Hematopoietic multipotent progenitor cell (in vitro differentiated cells): ENCODE measurements at regions not wholly inside any gene's neighbourhood (a gene's known extent, or its start where the extent isn't known, plus 50 kb on each side); places are given as distances from the start of the nearest gene placed in this dataset.
"Not testable (repeated sequence)": the region's sequence is repeated elsewhere in the genome, so short reads cannot be mapped to it uniquely, and the experiment has no call there.

Experiments
- DNase-seq, 3 donors: peaks; one replicate each; pipeline ENCODE4 v3.0.0-alpha.2; 2011 to 2015; ENCODE audit warnings: low read depth in 2 of 3, low spot score in 2 of 3

GRCh38 chr1:204777591-204777990 is 92.1 kb upstream of the LRRN2 start:
- no peak for DNase-seq

DNA sequence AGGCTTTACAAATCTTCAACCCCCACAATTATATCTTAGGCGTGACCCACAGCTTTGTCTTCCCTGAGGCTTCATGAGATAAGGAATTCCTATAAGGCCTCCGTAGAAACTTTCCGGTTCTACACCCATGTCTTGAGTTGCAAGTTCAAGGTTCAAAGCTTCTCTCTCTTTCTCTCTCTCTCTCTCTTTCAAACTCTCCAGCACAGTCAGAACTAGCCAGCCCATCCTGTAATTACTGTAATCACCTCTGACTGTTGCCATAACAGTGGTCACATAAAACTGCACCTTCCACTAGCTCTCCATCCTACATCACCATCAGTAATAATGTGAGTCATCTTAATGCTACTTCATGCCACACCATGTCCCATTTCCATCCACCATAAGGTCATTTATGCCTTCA is 90.0 kb upstream of the NFASC start:
- DNase-seq, result no peak

GRCh38 chr1:204782118-204782700 is 88.5 kb upstream of the NFASC start:
- DNase-seq, result no peak

DNA sequence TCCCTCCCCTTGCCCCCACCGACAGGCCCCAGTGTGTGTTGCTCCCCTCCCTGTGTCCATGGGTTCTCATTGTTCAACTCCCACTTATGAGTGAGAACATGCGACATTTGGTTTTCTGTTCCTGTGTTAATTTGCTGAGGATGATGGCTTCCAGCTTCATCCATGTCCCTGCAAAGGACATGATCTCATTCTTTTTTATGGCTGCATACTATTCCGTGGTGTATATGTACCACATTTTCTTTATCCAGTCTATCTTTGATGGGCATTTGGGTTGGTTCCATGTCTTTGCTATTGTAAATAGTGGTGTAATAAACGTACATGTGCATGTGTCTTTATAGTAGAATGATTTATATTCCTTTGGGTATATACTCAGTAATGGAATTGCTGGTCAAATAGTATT is 85.6 kb upstream of the NFASC start:
- DNase-seq, result not testable (repeated sequence)

- DNase-seq, result no peak
These were observed 82.2 kb upstream of the NFASC start for GRCh38 chr1:204788470-204788869.

GRCh38 chr1:204791453-204792353 is 79.0 kb upstream of the NFASC start:
- DNase-seq, result peak; percentile 54 to 84 (median 74)

DNA sequence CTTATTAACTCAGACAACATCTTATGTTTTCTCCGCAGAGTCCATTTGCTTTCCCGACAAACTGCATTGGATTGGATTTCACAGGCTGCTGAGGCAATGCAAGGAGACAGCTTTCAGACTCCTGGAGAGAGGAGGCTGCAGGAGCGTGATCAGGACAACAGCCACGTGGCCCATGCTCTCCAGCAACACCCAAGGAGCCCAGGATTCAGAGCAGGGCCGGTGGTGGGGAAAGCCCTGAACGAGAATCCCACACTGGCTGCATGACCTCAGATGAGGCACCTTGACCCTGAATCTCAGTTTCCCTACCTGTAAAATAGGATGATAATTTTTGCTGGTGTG is 78.3 kb upstream of the NFASC start:
- no peak for DNase-seq

GRCh38 chr1:204793259-204793914 is 77.3 kb upstream of the NFASC start:
- DNase-seq, result no peak

- not testable (repeated sequence) for DNase-seq
These were observed 73.8 kb upstream of the NFASC start for GRCh38 chr1:204796886-204797285.

DNA sequence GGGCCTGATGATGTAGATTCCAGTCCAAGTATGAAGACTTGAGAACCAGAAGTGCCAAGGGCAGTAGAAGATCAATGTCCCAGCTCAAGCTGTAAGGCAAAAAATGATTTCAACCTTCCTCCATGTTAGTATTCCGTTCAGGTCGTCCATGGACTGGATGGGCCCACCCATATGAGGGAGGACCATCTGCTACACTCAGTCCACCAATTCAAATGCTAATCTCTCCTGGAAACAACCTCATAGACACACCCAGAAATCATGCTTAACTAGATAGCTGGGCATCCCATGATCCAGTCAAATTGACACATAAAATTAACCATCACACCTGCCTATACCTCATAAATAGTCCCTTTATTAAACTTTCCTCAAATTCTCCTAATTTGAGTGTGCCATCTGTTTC is 73.3 kb upstream of the NFASC start:
- DNase-seq, result no peak

- DNase-seq, result no peak
These were observed 71.0 kb upstream of the NFASC start for GRCh38 chr1:204799630-204800029.

DNA sequence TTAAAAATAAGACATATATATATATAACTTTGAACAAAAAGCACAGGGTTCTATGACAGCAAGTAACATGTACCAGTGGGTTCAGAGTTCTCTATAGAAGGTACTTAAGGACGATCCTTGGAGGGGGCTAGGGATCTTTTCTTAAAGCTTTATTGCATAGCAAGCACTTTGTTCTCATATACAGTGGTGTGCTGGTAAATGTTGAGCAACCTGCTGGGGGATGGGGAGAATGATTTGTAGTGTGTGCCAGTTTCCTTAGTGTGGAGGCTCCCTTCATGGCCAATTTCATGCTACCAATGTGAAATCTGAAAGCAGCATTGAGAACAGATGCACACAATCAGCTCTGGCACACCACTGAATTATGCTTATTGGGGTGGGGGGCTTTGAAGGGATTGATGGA is 69.5 kb upstream of the NFASC start:
- DNase-seq, result no peak

- no peak for DNase-seq
These were observed 68.1 kb upstream of the NFASC start for GRCh38 chr1:204802401-204803175.

GRCh38 chr1:204803607-204804006 is 67.1 kb upstream of the NFASC start:
- no peak for DNase-seq

GRCh38 chr1:204806943-204807687 is 63.5 kb upstream of the NFASC start:
- peak; percentile 73 to 92 (median 83) for DNase-seq

- no peak for DNase-seq
These were observed 61.2 kb upstream of the NFASC start for GRCh38 chr1:204809488-204809887.

GRCh38 chr1:204812842-204813241 is 57.8 kb upstream of the NFASC start:
- DNase-seq, result no peak

GRCh38 chr1:204813522-204813921 is 57.1 kb upstream of the NFASC start:
- no peak for DNase-seq

- no peak for DNase-seq
These were observed 56.3 kb upstream of the NFASC start for GRCh38 chr1:204814166-204814884.

DNA sequence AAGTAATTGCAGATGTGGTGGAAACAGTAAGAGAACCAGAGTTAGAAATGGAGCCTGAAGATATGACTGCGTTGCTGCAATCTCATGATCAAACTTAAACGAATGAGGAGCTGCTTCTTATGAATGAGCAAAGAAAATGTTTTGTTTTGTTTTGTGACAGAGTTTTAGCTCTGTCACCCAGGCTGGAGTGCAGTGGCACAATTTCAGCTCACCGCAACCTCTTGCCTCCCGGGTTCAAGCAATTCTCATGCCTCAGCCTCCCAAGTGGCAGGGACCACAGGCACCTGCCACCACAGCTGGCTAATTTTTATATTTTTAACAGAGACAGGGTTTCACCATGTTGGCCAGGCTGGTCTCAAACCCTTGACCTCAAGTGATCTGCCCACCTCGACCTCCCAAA is 53.3 kb upstream of the NFASC start:
- no peak for DNase-seq
